Gastrocnemius medialis (tissue), 4 donors: ENCODE measurements at regions not wholly inside any gene's neighbourhood (a gene's known extent, or its start where the extent isn't known, plus 50 kb on each side); places are given as distances from the start of the nearest gene placed in this dataset.

Experiments
- POLR2A ChIP-seq, 2 donors: fragments of 450-650 bp; IDR thresholded peaks; one replicate each; pipeline ENCODE4 v1.6.1; 2017; ENCODE audit warnings: antibody characterized with exemption in 2 of 2, mild to moderate bottlenecking in 2 of 2, moderate library complexity in 2 of 2
- TF ChIP-seq, protein P1 (sequence below), 5 experiments: fragments of 450-650 bp in 3 of 5; fragments of 200-600 bp in 2 of 5; sonication (generic) in 2 of 5; IDR thresholded peaks in 4 of 5; conservative IDR thresholded peaks in 1 of 5; 1 replicate in 4 of 5; 2 replicates in 1 of 5; pipeline ENCODE4 v1.5.1; 2016 to 2019; ENCODE audit warnings: antibody characterized with exemption in 5 of 5, mild to moderate bottlenecking in 3 of 5, moderate library complexity in 3 of 5

- TF ChIP-seq POLR2A (IDR thresholded peaks at IDR 0.05): no peak
- TF ChIP-seq, protein P1, sequence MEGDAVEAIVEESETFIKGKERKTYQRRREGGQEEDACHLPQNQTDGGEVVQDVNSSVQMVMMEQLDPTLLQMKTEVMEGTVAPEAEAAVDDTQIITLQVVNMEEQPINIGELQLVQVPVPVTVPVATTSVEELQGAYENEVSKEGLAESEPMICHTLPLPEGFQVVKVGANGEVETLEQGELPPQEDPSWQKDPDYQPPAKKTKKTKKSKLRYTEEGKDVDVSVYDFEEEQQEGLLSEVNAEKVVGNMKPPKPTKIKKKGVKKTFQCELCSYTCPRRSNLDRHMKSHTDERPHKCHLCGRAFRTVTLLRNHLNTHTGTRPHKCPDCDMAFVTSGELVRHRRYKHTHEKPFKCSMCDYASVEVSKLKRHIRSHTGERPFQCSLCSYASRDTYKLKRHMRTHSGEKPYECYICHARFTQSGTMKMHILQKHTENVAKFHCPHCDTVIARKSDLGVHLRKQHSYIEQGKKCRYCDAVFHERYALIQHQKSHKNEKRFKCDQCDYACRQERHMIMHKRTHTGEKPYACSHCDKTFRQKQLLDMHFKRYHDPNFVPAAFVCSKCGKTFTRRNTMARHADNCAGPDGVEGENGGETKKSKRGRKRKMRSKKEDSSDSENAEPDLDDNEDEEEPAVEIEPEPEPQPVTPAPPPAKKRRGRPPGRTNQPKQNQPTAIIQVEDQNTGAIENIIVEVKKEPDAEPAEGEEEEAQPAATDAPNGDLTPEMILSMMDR (IDR thresholded peaks at IDR 0.05 in 4 of 5, conservative IDR thresholded peaks at IDR 0.05 in 1 of 5): no peak
Measured at GRCh38 chr6:155996151-155996550, 540.5 kb upstream of the NOX3 start.
